GM21390 (cell line): ENCODE measurements at regions not wholly inside any gene's neighbourhood (a gene's known extent, or its start where the extent isn't known, plus 50 kb on each side); places are given as distances from the start of the nearest gene placed in this dataset.
"Not testable (repeated sequence)": the region's sequence is repeated elsewhere in the genome, so short reads cannot be mapped to it uniquely, and the experiment has no call there.

Experiments used
- ATAC-seq: cut with Tn5 transposase; IDR thresholded peaks from one replicate; pipeline ENCODE4 v1.9.1; 2021; ENCODE audit not compliant: unreplicated experiment

- ATAC-seq, result not testable (repeated sequence)
Measured at GRCh38 chr1:146729642-146730344, 208.3 kb upstream of the NBPF12 start.

- ATAC-seq, result not testable (repeated sequence)
Measured at GRCh38 chr1:146715054-146715453, 223.1 kb upstream of the NBPF12 start.

- not testable (repeated sequence) for ATAC-seq
Measured at GRCh38 chr1:146710838-146711521, 227.1 kb upstream of the NBPF12 start.

- ATAC-seq, result not testable (repeated sequence)
Measured at GRCh38 chr1:146709302-146709701, 228.8 kb upstream of the NBPF12 start.

- not testable (repeated sequence) for ATAC-seq
Measured at GRCh38 chr1:146704162-146704724, 233.9 kb upstream of the NBPF12 start.

- ATAC-seq, result not testable (repeated sequence)
Measured at GRCh38 chr1:146701320-146701719, 236.8 kb upstream of the NBPF12 start.

GRCh38 chr1:146695388-146695787, 242.7 kb upstream of the NBPF12 start:
- not testable (repeated sequence) for ATAC-seq

- not testable (repeated sequence) for ATAC-seq
Measured at GRCh38 chr1:146691798-146692197, 246.3 kb upstream of the NBPF12 start.

GRCh38 chr1:146688893-146689292, 249.2 kb upstream of the NBPF12 start:
- not testable (repeated sequence) for ATAC-seq

GRCh38 chr1:146686777-146687366, 251.3 kb upstream of the NBPF12 start:
- ATAC-seq, result not testable (repeated sequence)

GRCh38 chr1:146683126-146683429, 255.0 kb upstream of the NBPF12 start:
- not testable (repeated sequence) for ATAC-seq

- not testable (repeated sequence) for ATAC-seq
Measured at GRCh38 chr1:146682227-146683125, 255.6 kb upstream of the NBPF12 start.

- not testable (repeated sequence) for ATAC-seq
Measured at GRCh38 chr1:146673729-146674299, 264.3 kb upstream of the NBPF12 start.

GRCh38 chr1:146672608-146673007, 265.5 kb upstream of the NBPF12 start:
- not testable (repeated sequence) for ATAC-seq

GRCh38 chr1:146671588-146671987, 266.5 kb upstream of the NBPF12 start:
- ATAC-seq, result not testable (repeated sequence)

- ATAC-seq, result not testable (repeated sequence)
Measured at GRCh38 chr1:146670832-146671566, 267.1 kb upstream of the NBPF12 start.

- ATAC-seq, result not testable (repeated sequence)
Measured at GRCh38 chr1:146666275-146666674, 271.8 kb upstream of the NBPF12 start.

- ATAC-seq, result not testable (repeated sequence)
Measured at GRCh38 chr1:146660242-146660641, 277.9 kb upstream of the NBPF12 start.

GRCh38 chr1:146656356-146657060, 281.6 kb upstream of the NBPF12 start:
- ATAC-seq, result not testable (repeated sequence)
